HEK293 (cell line): ENCODE measurements at regions not wholly inside any gene's neighbourhood (a gene's known extent, or its start where the extent isn't known, plus 50 kb on each side); places are given as distances from the start of the nearest gene placed in this dataset.

Experiments
- CTCF ChIA-PET: fragments of 350-600 bp; formaldehyde crosslinking; extraction: SDS; loops from one replicate; lab custom pipeline; 2021; ENCODE audit warnings: antibody characterized with exemption; lab: Yijun Ruan, JAX
- POLR2A ChIA-PET: fragments of 300-600 bp; formaldehyde crosslinking; extraction: SDS; loops from one replicate; lab custom pipeline; 2020; ENCODE audit warnings: antibody characterized with exemption, inconsistent platforms; lab: Yijun Ruan, JAX
- H3K27ac ChIP-seq: fragments of 200-500 bp; sonication (Bioruptor generic); 2 replicates; pipeline ENCODE4 v1.5.1; 2014; ENCODE audit warnings: low read depth, low read length, control low read depth, inconsistent platforms; ENCODE audit errors: extremely low read depth
- H3K36me3 ChIP-seq, 2 experiments: fragments of 200-500 bp in 1 of 2; sonication (Bioruptor generic) in 1 of 2; 1 replicate in 1 of 2; 2 replicates in 1 of 2; pipeline ENCODE4 v1.5.1; 2014 to 2017; ENCODE audit warnings: inconsistent platforms in 2 of 2, low read length in 2 of 2; ENCODE audit not compliant: control insufficient read depth in 2 of 2, insufficient read depth in 1 of 2
- H3K4me1 ChIP-seq: fragments of 200-500 bp; sonication (Bioruptor generic); 2 replicates; pipeline ENCODE4 v1.5.1; 2014; ENCODE audit warnings: mild to moderate bottlenecking, low read length, inconsistent platforms; ENCODE audit not compliant: control insufficient read depth, insufficient read depth
- H3K4me3 ChIP-seq: 2 replicates; pipeline ENCODE4 v1.5.1; 2011; ENCODE audit warnings: low read depth, mild to moderate bottlenecking, control low read depth, low read length, moderate library complexity
- H3K9me3 ChIP-seq: fragments of 200-500 bp; sonication (Bioruptor generic); 2 replicates; pipeline ENCODE4 v1.5.1; 2014; ENCODE audit warnings: low read depth, low read length, inconsistent platforms; ENCODE audit not compliant: control insufficient read depth, insufficient read depth
- EGR2 ChIP-seq: fragments of 450-650 bp; formaldehyde crosslinking; IDR thresholded peaks from 2 replicates; pipeline ENCODE4 v1.5.1; 2016; ENCODE audit warnings: low read depth, missing biosample characterization, missing genetic modification characterization
- KLF1 ChIP-seq: fragments of 450-650 bp; formaldehyde crosslinking; IDR thresholded peaks from 2 replicates; pipeline ENCODE4 v1.5.1; 2016; ENCODE audit warnings: missing biosample characterization, missing genetic modification characterization
- KLF16 ChIP-seq: fragments of 450-650 bp; formaldehyde crosslinking; IDR thresholded peaks from 2 replicates; pipeline ENCODE4 v1.5.1; 2017; ENCODE audit warnings: missing biosample characterization, missing genetic modification characterization
- KLF9 ChIP-seq: fragments of 450-650 bp; formaldehyde crosslinking; IDR thresholded peaks from 2 replicates; pipeline ENCODE4 v1.5.1; 2016; ENCODE audit warnings: missing biosample characterization, missing genetic modification characterization, low read depth
- MYNN ChIP-seq: fragments of 450-650 bp; formaldehyde crosslinking; IDR thresholded peaks from 2 replicates; pipeline ENCODE4 v1.5.1; 2016; ENCODE audit warnings: missing biosample characterization, missing genetic modification characterization, borderline replicate concordance
- MZF1 ChIP-seq: fragments of 450-650 bp; formaldehyde crosslinking; IDR thresholded peaks from 2 replicates; pipeline ENCODE4 v1.5.1; 2017; ENCODE audit warnings: missing biosample characterization, missing genetic modification characterization, borderline replicate concordance
- SCRT1 ChIP-seq: fragments of 450-650 bp; formaldehyde crosslinking; IDR thresholded peaks from 2 replicates; pipeline ENCODE4 v1.5.1; 2016; ENCODE audit warnings: missing biosample characterization, missing genetic modification characterization, borderline replicate concordance
- ZBTB7A ChIP-seq: fragments of 450-650 bp; formaldehyde crosslinking; IDR thresholded peaks from 2 replicates; pipeline ENCODE4 v1.5.1; 2016; ENCODE audit warnings: low read depth, missing biosample characterization, missing genetic modification characterization
- ZEB2 ChIP-seq: fragments of 450-650 bp; formaldehyde crosslinking; IDR thresholded peaks from 2 replicates; pipeline ENCODE4 v1.5.1; 2016; ENCODE audit warnings: missing biosample characterization, missing genetic modification characterization
- ZNF132 ChIP-seq: fragments of 450-650 bp; formaldehyde crosslinking; IDR thresholded peaks from 2 replicates; pipeline ENCODE4 v1.5.1; 2017; ENCODE audit warnings: missing biosample characterization, missing genetic modification characterization, borderline replicate concordance
- ZNF155 ChIP-seq: fragments of 450-650 bp; formaldehyde crosslinking; IDR thresholded peaks from 2 replicates; pipeline ENCODE4 v1.5.1; 2016; ENCODE audit warnings: missing biosample characterization, missing genetic modification characterization
- ZNF2 ChIP-seq: fragments of 450-650 bp; formaldehyde crosslinking; IDR thresholded peaks from 2 replicates; pipeline ENCODE4 v1.5.1; 2016; ENCODE audit warnings: missing biosample characterization, missing genetic modification characterization
- ZNF302 ChIP-seq: fragments of 450-650 bp; formaldehyde crosslinking; IDR thresholded peaks from 2 replicates; pipeline ENCODE4 v1.5.1; 2016; ENCODE audit warnings: missing biosample characterization, missing genetic modification characterization, low read depth
- ZNF394 ChIP-seq: fragments of 450-650 bp; formaldehyde crosslinking; IDR thresholded peaks from 2 replicates; pipeline ENCODE4 v1.5.1; 2016; ENCODE audit warnings: missing biosample characterization, missing genetic modification characterization, mild to moderate bottlenecking, moderate library complexity, borderline replicate concordance
- ZNF654 ChIP-seq: fragments of 450-650 bp; formaldehyde crosslinking; IDR thresholded peaks from 2 replicates; pipeline ENCODE4 v1.5.1; 2016; ENCODE audit warnings: low read depth, missing biosample characterization, missing genetic modification characterization
- ZNF791 ChIP-seq: fragments of 450-650 bp; formaldehyde crosslinking; IDR thresholded peaks from 2 replicates; pipeline ENCODE4 v1.5.1; 2016; ENCODE audit warnings: missing biosample characterization, missing genetic modification characterization
- ZNF843 ChIP-seq: fragments of 450-650 bp; formaldehyde crosslinking; IDR thresholded peaks from 2 replicates; pipeline ENCODE4 v1.5.1; 2016; ENCODE audit warnings: missing biosample characterization, missing genetic modification characterization
- TF ChIP-seq, protein P1 (sequence below): fragments of 450-650 bp; formaldehyde crosslinking; IDR thresholded peaks from 2 replicates; pipeline ENCODE4 v1.5.1; 2016; ENCODE audit warnings: missing biosample characterization, missing genetic modification characterization
- TF ChIP-seq, protein P2 (sequence below): fragments of 450-650 bp; formaldehyde crosslinking; IDR thresholded peaks from 2 replicates; pipeline ENCODE4 v1.5.1; 2016; ENCODE audit warnings: missing biosample characterization, missing genetic modification characterization, borderline replicate concordance

DNA sequence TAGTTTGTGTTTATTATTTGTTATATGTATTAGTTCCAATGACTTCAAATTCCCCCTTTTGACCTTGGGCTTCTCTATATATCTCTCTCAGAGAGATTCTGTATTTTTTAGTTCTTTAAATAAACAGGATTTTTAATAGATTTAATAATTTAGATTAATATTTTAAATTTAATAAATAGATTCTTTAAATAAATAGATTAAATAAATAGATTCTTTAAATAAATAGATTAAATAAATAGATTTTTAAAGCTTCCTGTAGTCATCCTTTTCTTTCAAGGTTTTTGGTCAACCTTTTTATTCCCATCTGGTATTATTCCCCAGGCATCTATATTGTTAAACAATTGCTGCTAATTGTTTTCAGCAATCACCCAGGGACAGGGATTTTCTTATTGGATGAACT, 721.9 kb upstream of the ADAMTS5 start (continued):
- TF ChIP-seq EGR2 (tag by site-specific recombination) (no peak), ZNF791 (tag by site-specific recombination) (no peak), KLF16 (tag by site-specific recombination) (no peak)
- TF ChIP-seq, protein P1, sequence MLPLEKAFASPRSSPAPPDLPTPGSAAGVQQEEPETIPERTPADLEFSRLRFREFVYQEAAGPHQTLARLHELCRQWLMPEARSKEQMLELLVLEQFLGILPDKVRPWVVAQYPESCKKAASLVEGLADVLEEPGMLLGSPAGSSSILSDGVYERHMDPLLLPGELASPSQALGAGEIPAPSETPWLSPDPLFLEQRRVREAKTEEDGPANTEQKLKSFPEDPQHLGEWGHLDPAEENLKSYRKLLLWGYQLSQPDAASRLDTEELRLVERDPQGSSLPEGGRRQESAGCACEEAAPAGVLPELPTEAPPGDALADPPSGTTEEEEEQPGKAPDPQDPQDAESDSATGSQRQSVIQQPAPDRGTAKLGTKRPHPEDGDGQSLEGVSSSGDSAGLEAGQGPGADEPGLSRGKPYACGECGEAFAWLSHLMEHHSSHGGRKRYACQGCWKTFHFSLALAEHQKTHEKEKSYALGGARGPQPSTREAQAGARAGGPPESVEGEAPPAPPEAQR (tag by site-specific recombination): no peak
- TF ChIP-seq, protein P2, sequence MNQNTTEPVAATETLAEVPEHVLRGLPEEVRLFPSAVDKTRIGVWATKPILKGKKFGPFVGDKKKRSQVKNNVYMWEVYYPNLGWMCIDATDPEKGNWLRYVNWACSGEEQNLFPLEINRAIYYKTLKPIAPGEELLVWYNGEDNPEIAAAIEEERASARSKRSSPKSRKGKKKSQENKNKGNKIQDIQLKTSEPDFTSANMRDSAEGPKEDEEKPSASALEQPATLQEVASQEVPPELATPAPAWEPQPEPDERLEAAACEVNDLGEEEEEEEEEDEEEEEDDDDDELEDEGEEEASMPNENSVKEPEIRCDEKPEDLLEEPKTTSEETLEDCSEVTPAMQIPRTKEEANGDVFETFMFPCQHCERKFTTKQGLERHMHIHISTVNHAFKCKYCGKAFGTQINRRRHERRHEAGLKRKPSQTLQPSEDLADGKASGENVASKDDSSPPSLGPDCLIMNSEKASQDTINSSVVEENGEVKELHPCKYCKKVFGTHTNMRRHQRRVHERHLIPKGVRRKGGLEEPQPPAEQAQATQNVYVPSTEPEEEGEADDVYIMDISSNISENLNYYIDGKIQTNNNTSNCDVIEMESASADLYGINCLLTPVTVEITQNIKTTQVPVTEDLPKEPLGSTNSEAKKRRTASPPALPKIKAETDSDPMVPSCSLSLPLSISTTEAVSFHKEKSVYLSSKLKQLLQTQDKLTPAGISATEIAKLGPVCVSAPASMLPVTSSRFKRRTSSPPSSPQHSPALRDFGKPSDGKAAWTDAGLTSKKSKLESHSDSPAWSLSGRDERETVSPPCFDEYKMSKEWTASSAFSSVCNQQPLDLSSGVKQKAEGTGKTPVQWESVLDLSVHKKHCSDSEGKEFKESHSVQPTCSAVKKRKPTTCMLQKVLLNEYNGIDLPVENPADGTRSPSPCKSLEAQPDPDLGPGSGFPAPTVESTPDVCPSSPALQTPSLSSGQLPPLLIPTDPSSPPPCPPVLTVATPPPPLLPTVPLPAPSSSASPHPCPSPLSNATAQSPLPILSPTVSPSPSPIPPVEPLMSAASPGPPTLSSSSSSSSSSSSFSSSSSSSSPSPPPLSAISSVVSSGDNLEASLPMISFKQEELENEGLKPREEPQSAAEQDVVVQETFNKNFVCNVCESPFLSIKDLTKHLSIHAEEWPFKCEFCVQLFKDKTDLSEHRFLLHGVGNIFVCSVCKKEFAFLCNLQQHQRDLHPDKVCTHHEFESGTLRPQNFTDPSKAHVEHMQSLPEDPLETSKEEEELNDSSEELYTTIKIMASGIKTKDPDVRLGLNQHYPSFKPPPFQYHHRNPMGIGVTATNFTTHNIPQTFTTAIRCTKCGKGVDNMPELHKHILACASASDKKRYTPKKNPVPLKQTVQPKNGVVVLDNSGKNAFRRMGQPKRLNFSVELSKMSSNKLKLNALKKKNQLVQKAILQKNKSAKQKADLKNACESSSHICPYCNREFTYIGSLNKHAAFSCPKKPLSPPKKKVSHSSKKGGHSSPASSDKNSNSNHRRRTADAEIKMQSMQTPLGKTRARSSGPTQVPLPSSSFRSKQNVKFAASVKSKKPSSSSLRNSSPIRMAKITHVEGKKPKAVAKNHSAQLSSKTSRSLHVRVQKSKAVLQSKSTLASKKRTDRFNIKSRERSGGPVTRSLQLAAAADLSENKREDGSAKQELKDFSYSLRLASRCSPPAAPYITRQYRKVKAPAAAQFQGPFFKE (tag by site-specific recombination): no peak

DNA sequence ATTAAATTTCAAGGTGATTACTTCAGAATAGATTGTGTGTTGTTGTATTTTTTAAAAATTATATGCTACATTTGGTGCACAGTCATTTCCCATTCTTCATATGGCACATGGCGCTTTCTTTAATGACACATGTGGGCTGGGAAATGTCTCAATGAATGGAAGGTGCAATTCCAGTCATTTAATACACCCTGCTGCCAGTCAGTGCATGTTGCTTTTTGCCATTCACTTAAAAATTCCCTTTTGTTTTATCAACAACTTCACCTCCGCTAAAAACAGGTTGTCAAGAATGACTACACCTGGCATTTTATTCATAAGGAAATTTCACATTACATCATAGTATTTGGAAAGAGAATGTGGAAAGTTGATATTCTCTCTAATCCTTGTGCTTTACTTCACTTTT, 716.4 kb upstream of the ADAMTS5 start:
- Histone ChIP-seq H3K9me3 (no peaks in the 10 kb centered on the region; the same call in 1 of the 2 replicates), H3K36me3 (no peaks in the 10 kb centered on the region), H3K4me1 (no peaks in the 10 kb centered on the region), H3K27ac (no peak overlapping the region), H3K4me3 (no peak overlapping the region)
- ChIA-PET CTCF (no interaction called here), POLR2A (no interaction called here)
- no peak for TF ChIP-seq KLF9 (tag by site-specific recombination)
- no peak for TF ChIP-seq ZNF654 (tag by site-specific recombination)
- no peak for TF ChIP-seq ZNF155 (tag by site-specific recombination)
- no peak for TF ChIP-seq KLF1 (tag by site-specific recombination)
- no peak for TF ChIP-seq ZBTB7A (tag by site-specific recombination)
- TF ChIP-seq ZNF843 (tag by site-specific recombination): no peak
- no peak for TF ChIP-seq ZNF394 (tag by site-specific recombination)
- TF ChIP-seq ZNF132 (tag by site-specific recombination): no peak
- no peak for TF ChIP-seq ZEB2 (tag by site-specific recombination)
- TF ChIP-seq MYNN (tag by site-specific recombination): no peak
- TF ChIP-seq SCRT1 (tag by site-specific recombination): no peak
- TF ChIP-seq ZNF2 (tag by site-specific recombination): no peak
- TF ChIP-seq ZNF302 (tag by site-specific recombination): no peak
- no peak for TF ChIP-seq MZF1
